ENCODE measurements at regions not wholly inside any gene's neighbourhood (a gene's known extent, or its start where the extent isn't known, plus 50 kb on each side); places are given as distances from the start of the nearest gene placed in this dataset.
"Not testable (repeated sequence)": the region's sequence is repeated elsewhere in the genome, so short reads cannot be mapped to it uniquely, and the experiment has no call there.

DNA sequence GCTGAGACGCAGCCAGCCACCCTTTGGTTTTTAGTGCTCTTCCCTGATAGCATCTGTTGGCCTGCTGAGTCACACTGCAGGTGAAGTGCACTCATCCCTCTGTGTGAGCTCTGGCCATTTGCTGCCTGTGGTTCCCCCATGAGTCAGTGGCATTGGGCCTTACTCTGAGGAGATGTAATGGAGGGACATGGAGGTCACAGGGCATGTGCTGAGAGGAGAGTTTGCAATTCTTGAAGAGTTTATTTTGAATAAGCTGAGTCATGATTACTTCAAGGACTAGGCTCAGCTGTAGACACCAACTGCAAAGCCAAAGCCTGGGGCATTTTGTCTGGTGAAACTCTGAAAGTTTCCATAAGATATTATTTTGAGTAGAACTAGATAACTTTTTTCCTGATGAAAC lies 200.3 kb downstream of the BCL2L11 start:
- not testable (repeated sequence) for DNase-seq

DNA sequence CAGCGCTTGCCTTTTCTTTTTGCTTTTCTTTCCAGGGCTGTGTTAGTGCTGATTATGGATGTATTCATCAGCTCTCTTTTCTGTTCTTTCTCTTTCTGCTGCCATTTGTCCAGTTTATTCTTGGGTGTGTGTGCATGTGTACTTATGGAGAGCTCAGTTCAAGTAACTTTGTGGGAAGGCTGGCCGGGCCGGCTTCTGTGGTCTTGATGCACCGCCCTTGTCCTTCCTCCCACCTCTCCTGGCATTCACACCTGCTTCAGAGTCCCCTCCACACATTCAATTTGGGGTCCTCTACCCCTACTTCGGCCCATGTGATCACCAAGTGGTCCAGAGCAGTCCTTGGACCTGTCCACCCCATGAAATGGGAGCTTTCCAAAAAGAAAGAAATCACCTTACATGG lies 202.7 kb downstream of the BCL2L11 start:
- not testable (repeated sequence) for DNase-seq

GRCh38 chr2:111327726-111328125 lies 207.0 kb downstream of the BCL2L11 start:
- DNase-seq: not testable (repeated sequence)

DNA sequence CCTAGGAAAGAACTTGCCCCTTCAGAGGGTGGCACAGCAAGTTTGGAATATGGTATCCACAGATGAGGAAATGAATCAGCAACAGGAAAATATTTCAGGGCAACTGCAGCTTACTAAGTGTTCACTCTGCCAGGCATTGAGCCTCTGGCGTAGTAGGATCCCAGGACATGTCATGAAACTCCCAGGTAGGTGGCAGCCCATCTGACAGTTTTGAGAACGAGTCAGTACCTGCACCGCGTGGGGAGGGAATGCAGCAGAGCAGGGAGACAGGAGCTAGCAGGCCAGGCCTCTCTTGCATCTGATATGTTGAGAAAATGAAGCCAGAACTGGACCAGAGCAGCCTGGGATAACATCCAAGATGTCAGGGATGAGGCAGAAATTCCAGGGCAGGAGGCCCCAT lies 208.6 kb downstream of the BCL2L11 start:
- DNase-seq: not testable (repeated sequence)

DNA sequence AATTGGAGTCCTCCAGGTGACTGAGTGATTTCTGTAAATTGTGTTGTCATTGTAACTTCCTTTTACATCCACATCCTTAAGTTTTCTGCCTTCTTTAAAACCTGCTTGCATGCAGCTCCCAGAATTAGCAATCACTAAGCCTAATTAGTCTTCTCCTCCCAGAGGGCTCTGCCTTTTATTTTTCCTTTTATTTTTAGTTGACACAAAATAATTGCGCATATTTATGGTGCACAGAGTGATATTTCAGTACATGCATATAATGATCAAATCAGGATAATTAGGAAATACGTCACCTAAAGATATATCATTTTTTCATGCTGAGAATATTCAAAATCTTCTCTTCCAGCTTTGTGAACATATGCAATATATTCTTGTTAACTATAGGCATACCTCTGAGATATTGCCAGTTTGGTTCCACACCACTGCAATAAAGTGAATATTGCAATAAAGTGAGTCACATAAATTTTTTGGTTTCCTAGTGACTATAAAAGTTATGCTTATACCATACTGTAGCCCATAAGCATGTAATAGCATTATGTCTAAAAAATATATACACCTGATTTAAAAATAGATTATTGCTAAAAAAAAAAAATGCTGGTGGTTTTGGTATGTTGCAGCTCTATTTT lies 210.5 kb downstream of the BCL2L11 start:
- DNase-seq: not testable (repeated sequence)

DNA sequence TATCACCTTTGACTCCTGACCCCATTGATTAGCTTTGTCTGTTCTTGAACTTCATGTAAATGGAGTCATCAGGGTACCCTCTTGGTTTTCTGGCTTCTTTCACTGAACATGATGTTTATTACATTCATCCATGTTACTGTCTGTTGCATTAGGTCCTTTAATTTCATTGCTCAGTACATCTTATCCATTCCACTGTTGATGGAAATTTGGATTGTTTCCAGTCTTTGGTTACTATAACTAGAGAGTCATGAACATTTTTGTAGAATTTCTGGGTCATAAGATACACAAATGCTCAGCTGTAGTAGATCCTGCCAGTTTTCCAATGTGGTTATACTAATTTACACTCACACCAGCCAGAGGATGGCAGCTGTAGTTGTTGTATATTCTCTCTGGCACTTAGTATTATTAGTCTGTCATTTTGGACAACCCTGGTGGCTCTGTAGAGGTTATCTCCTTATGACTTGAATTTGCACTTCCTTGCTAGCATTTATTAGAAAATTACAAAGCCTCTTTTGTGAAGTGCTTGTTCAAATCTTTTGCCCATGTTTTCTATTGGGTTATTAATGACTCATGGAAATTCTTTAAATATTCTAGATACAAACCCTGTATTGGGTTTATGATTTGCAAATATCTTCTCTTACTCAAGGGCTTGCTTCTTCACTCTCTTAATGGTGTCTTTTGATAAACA lies 214.7 kb downstream of the BCL2L11 start:
- not testable (repeated sequence) for DNase-seq

DNA sequence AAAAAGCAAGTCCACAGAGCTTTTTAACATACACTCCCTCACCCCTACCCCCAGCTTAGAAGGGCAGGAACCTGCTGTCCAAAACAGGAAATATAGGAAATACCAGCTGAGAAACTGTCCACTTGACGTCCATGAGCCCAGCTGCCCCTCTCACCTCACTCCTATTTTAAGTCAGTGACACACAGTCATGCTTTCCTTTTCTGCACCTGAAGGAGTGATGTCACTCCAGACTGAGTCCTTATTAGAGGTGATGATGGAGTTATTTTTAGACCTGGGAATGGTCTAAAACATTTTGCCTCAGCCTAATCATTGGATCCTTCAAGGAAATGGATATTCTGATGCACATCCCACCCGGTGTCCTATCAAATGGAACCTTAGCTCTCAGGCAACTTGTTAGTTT lies 217.8 kb downstream of the BCL2L11 start:
- DNase-seq: not testable (repeated sequence)

GRCh38 chr2:111339476-111339875 lies 218.8 kb downstream of the BCL2L11 start:
- not testable (repeated sequence) for DNase-seq

DNA sequence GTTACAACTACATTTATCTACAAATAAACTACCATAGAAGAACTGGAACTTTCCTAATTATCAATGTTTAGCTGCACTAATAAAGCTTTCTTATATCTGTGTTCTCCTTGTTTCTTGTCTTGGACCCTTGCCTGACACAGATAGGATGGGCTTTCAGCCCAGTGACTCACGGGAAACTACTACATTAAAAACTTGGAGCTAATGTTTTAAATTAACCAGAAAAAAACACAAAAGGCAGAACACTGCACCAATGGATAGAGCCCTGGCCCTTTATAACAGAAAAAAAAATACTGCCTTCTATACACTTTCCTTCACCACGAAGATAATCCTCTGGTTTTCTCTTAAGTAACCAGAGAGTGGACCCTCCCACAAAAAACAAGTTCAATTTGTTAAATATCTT lies 223.9 kb downstream of the BCL2L11 start:
- not testable (repeated sequence) for DNase-seq

- not testable (repeated sequence) for DNase-seq
Measured at GRCh38 chr2:111345439-111345838, 224.7 kb downstream of the BCL2L11 start.

GRCh38 chr2:111346018-111346930 lies 225.6 kb downstream of the BCL2L11 start:
- not testable (repeated sequence) for DNase-seq

- DNase-seq: not testable (repeated sequence)
Measured at GRCh38 chr2:111347695-111348094, 227.0 kb downstream of the BCL2L11 start.

DNA sequence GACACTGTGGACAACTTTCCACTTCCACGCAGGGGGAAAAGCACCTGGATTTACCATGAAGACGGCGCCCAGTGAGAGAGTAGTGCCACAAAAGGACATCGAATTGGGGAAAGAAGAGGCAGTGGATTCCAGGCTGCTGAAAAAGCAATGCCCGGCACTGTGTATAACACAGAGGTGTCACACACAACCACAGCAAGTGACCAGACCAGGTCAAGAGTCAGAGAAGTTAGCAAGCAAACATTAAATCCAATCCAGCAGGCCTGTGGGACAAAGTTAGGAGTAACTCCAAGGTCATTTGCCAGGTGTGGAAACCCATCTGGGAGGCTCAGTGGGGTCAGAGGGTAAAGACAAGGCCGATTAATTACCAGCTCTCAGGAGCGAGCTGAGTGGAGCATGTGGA lies 227.6 kb downstream of the BCL2L11 start:
- DNase-seq: not testable (repeated sequence)

- not testable (repeated sequence) for DNase-seq
Measured at GRCh38 chr2:111355022-111355817, 234.5 kb downstream of the BCL2L11 start.

DNA sequence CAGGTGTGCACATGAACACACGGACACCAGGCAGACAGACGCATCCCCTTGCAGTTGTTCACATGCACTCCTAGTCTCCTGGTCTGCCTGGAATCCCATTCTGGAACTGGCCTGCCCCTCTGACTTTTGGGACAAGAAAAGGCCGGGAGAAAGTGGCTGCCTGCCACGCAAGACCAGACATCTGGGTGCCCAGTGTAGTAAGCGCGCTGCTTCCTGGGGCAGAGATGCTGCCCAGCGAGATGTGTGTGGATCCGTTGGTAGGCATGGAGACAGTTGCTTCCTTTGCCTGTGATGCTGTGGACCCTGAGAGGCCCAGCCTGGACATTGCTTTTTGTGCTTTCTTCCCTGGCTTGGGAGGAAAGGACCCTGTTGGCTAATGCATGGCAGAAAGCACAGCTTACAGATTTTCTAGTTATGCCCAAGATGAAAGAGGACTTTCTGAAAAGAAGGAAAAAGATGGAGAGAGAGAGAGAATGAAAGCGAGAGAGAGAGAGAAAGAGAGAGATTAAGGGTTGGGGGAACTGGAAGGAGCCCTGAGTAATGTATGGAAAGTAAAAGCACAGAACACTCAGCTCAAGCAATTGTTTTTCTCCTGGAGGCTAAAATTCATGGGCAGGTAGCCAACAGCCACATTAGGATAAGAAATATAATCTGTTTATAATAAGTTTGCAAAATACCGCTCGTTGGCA lies 235.3 kb downstream of the BCL2L11 start:
- DNase-seq: not testable (repeated sequence)

DNA sequence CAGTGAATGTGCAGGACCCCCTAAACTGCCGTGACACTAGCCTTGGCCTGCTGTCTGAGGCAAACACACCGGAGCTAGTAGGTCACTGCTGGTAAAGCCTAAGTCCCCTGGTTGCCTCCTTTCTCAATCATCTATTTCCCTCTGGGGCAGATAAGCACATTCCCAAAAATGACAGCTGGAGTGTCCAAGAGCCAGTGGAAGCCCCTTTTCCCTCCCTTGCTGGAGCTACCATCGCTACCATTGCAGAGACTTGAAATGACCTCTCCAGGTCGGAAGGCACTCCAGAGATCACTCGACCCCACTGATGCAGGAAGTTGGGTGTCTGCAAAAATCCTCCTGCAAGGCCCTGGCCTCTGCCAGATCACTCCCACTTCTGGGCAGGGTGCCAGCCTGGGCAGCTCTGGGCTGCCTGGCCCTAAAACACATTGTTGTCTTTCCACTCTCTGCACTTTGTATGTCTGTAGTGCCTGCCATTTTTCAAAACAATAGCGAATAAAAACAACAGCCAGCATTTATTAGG lies 235.9 kb downstream of the BCL2L11 start:
- DNase-seq: not testable (repeated sequence)

GRCh38 chr2:111365986-111366640 lies 245.4 kb downstream of the BCL2L11 start:
- not testable (repeated sequence) for DNase-seq

- not testable (repeated sequence) for DNase-seq
Measured at GRCh38 chr2:111366641-111367029, 245.9 kb downstream of the BCL2L11 start.

- not testable (repeated sequence) for DNase-seq
Measured at GRCh38 chr2:111367080-111367479, 246.4 kb downstream of the BCL2L11 start.

DNA sequence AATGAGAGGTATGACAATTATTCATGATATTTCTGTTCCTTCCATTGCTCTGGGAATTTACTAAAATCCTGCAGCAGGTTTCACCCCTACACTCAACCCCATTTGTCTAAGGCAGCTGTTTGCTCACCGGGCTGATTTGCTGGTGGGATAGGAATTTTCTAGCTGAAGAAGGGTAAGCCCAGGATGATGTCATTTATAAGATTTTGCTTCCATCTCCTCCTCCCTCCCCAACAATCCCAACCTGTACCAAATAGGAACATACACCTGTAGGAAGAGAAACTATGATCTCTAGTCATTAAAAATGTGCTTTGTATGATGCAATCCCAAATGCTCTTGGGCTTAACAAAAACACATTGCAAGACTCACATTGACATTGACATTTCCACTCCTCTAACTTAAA lies 247.2 kb downstream of the BCL2L11 start:
- DNase-seq: not testable (repeated sequence)

DNA sequence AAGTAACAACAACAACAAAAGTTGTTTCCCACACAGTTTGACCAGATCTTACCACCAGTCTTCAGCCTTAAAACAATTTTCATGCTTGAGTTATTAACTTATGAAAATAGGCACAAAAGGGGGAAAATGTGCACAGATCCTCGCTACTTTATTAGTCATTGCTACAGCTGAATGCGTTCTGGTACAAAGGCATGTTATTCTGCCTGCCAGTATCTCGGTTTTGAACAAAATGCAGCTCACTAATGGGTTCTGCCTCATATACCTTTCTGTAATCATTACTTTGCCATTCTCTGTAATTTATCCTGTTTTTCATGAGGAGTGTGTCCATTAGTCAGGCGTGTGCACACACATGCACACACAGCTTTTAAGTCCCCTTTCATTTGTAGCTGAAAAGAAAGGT lies 247.6 kb downstream of the BCL2L11 start:
- DNase-seq: not testable (repeated sequence)
